ENCODE measurements at regions not wholly inside any gene's neighbourhood (a gene's known extent, or its start where the extent isn't known, plus 50 kb on each side); places are given as distances from the start of the nearest gene placed in this dataset.

- TF ChIP-seq CTCF (conservative IDR thresholded peaks at IDR 0.05 in 1 of 2, IDR thresholded peaks at IDR 0.05 in 1 of 2; ENCODE audit: extremely low read depth in 1 of 2, insufficient read depth in 1 of 2, low read depth in 1 of 2, low read length in 2 of 2) (no peak), EZH2 (IDR thresholded peaks at IDR 0.05; ENCODE audit: borderline replicate concordance, low read length) (no peak)
Observed at GRCh38 chr9:109974918-109975276, 194.9 kb downstream of the PALM2AKAP2 start.

Measured in mammary epithelial cell (primary cell).